Calu3 (cell line): ENCODE measurements at regions not wholly inside any gene's neighbourhood (a gene's known extent, or its start where the extent isn't known, plus 50 kb on each side); places are given as distances from the start of the nearest gene placed in this dataset.

Experiments used
- BruUV-seq: library from RNA; stranded (reverse); fragments of 400-500 nt; replicated peaks from 2 replicates; lab custom pipeline; 2021; lab: Mats Ljungman, UMichigan
- CTCF ChIA-PET: fragments of 300-600 bp; sonication (Branson Sonifier 250); formaldehyde crosslinking; loops from one replicate; lab custom pipeline; 2022; ENCODE audit warnings: antibody characterized with exemption; lab: Charles Lee
- DNase-seq: peaks from one replicate; pipeline ENCODE4 v3.0.0; 2022
- H3K27ac Mint-ChIP-seq: one replicate; pipeline ENCODE4 v1.8.0; 2022; ENCODE audit warnings: mixed read lengths; ENCODE audit not compliant: unreplicated experiment
- H3K27me3 Mint-ChIP-seq: one replicate; pipeline ENCODE4 v1.8.0; 2022; ENCODE audit warnings: mixed read lengths; ENCODE audit not compliant: unreplicated experiment
- H3K36me3 Mint-ChIP-seq: one replicate; pipeline ENCODE4 v1.8.0; 2022; ENCODE audit warnings: mild to moderate bottlenecking, moderate library complexity, mixed read lengths; ENCODE audit not compliant: insufficient read depth, unreplicated experiment
- H3K4me1 Mint-ChIP-seq: one replicate; pipeline ENCODE4 v1.8.0; 2022; ENCODE audit warnings: mild to moderate bottlenecking, low read depth, mixed read lengths; ENCODE audit not compliant: unreplicated experiment
- H3K4me3 Mint-ChIP-seq: one replicate; pipeline ENCODE4 v1.8.0; 2022; ENCODE audit warnings: mild to moderate bottlenecking, low read depth, moderate library complexity, mixed read lengths; ENCODE audit not compliant: unreplicated experiment
- H3K9me3 Mint-ChIP-seq: one replicate; pipeline ENCODE4 v1.8.0; 2022; ENCODE audit warnings: low read depth, mixed read lengths; ENCODE audit not compliant: unreplicated experiment
- CTCF ChIP-seq: fragments of 200-600 bp; IDR thresholded peaks from one replicate; pipeline ENCODE4 v1.8.0; 2022; ENCODE audit warnings: antibody characterized with exemption; ENCODE audit not compliant: unreplicated experiment
- intact Hi-C: fragments of 100-400 bp; cut with micrococcal nuclease; formaldehyde crosslinking; loops from one replicate; pipeline ENCODE4 v1.10.0; 2022; ENCODE audit not compliant: unreplicated experiment

- no TSS peak for BruUV-seq
- H3K36me3 Mint-ChIP-seq, result peaks cover 5% of the 10 kb centered on the region
- no peak for DNase-seq
- TF ChIP-seq CTCF, result no peak
- no peaks in the 10 kb centered on the region for H3K27me3 Mint-ChIP-seq
- no peaks in the 10 kb centered on the region for H3K9me3 Mint-ChIP-seq
- CTCF ChIA-PET, result no interaction called here
- no peak overlapping the region for H3K27ac Mint-ChIP-seq
- no peak overlapping the region for H3K4me3 Mint-ChIP-seq
- H3K4me1 Mint-ChIP-seq, result peaks cover 13% of the 10 kb centered on the region
- intact Hi-C loops, result loop anchor here (10.0 kb wide), 1 partner anchor 94 kb away; no protein-coding TSS in a partner anchor
Observed at GRCh38 chr4:176539091-176539784, 219.5 kb downstream of the SPCS3 start.

- H3K9me3 Mint-ChIP-seq, result no peaks in the 10 kb centered on the region
- no TSS peak for BruUV-seq
Observed at GRCh38 chr4:176539785-176540175, 220.0 kb downstream of the SPCS3 start.

GRCh38 chr4:176540814-176541213, 221.0 kb downstream of the SPCS3 start:
- no peak for TF ChIP-seq CTCF
- Mint-ChIP-seq H3K4me3 (no peak overlapping the region), H3K36me3 (no peaks in the 10 kb centered on the region), H3K27me3 (no peaks in the 10 kb centered on the region), H3K27ac (no peak overlapping the region), H3K9me3 (no peaks in the 10 kb centered on the region), H3K4me1 (no peaks in the 10 kb centered on the region)
- intact Hi-C loops, result no loop called here
- BruUV-seq, result no TSS peak
- CTCF ChIA-PET, result interaction anchor here (0.7 kb wide), 1 partner anchor 1222 kb away, joined by 7 read pairs; no protein-coding TSS in a partner anchor
- no peak for DNase-seq

More at GRCh38 chr4:176539785-176540175, 220.0 kb downstream of the SPCS3 start:
- DNase-seq, result no peak
- CTCF ChIA-PET, result interaction anchor here (0.6 to 0.7 kb wide), 4 partner anchors 128 to 837 kb away, joined by 3 to 6 read pairs (median 4); no protein-coding TSS in a partner anchor
- intact Hi-C loops, result loop anchor here (10.0 kb wide), 1 partner anchor 95 kb away; no protein-coding TSS in a partner anchor
- Mint-ChIP-seq H3K4me3 (no peak overlapping the region), H3K36me3 (peaks cover under 1% of the 10 kb centered on the region), H3K27ac (no peak overlapping the region), H3K4me1 (peaks cover 7% of the 10 kb centered on the region), H3K27me3 (no peaks in the 10 kb centered on the region)
- no peak for TF ChIP-seq CTCF

GRCh38 chr4:176545872-176546271, 226.1 kb downstream of the SPCS3 start:
- CTCF ChIA-PET, result no interaction called here

More at GRCh38 chr4:176545872-176546271, 226.1 kb downstream of the SPCS3 start:
- H3K27me3 Mint-ChIP-seq, result no peaks in the 10 kb centered on the region
- BruUV-seq, result no TSS peak
- peaks cover 16% of the 10 kb centered on the region for H3K4me1 Mint-ChIP-seq
- H3K9me3 Mint-ChIP-seq, result no peaks in the 10 kb centered on the region
- intact Hi-C loops, result no loop called here
- H3K4me3 Mint-ChIP-seq, result no peak overlapping the region
- no peak overlapping the region for H3K27ac Mint-ChIP-seq
- no peaks in the 10 kb centered on the region for H3K36me3 Mint-ChIP-seq
- TF ChIP-seq CTCF, result no peak
- no peak for DNase-seq
